HEK293 (cell line): ENCODE measurements at regions not wholly inside any gene's neighbourhood (a gene's known extent, or its start where the extent isn't known, plus 50 kb on each side); places are given as distances from the start of the nearest gene placed in this dataset.
"Not testable (repeated sequence)": the region's sequence is repeated elsewhere in the genome, so short reads cannot be mapped to it uniquely, and the experiment has no call there.

Source experiments
- CTCF ChIA-PET: fragments of 350-600 bp; formaldehyde crosslinking; extraction: SDS; loops from one replicate; lab custom pipeline; 2021; ENCODE audit warnings: antibody characterized with exemption; lab: Yijun Ruan, JAX
- POLR2A ChIA-PET: fragments of 300-600 bp; formaldehyde crosslinking; extraction: SDS; loops from one replicate; lab custom pipeline; 2020; ENCODE audit warnings: antibody characterized with exemption, inconsistent platforms; lab: Yijun Ruan, JAX
- H3K27ac ChIP-seq: fragments of 200-500 bp; sonication (Bioruptor generic); 2 replicates; pipeline ENCODE4 v1.5.1; 2014; ENCODE audit warnings: low read depth, low read length, control low read depth, inconsistent platforms; ENCODE audit errors: extremely low read depth
- H3K36me3 ChIP-seq, 2 experiments: fragments of 200-500 bp in 1 of 2; sonication (Bioruptor generic) in 1 of 2; 1 replicate in 1 of 2; 2 replicates in 1 of 2; pipeline ENCODE4 v1.5.1; 2014 to 2017; ENCODE audit warnings: inconsistent platforms in 2 of 2, low read length in 2 of 2; ENCODE audit not compliant: control insufficient read depth in 2 of 2, insufficient read depth in 1 of 2
- H3K4me1 ChIP-seq: fragments of 200-500 bp; sonication (Bioruptor generic); 2 replicates; pipeline ENCODE4 v1.5.1; 2014; ENCODE audit warnings: mild to moderate bottlenecking, low read length, inconsistent platforms; ENCODE audit not compliant: control insufficient read depth, insufficient read depth
- H3K4me3 ChIP-seq: 2 replicates; pipeline ENCODE4 v1.5.1; 2011; ENCODE audit warnings: low read depth, mild to moderate bottlenecking, control low read depth, low read length, moderate library complexity
- H3K9me3 ChIP-seq: fragments of 200-500 bp; sonication (Bioruptor generic); 2 replicates; pipeline ENCODE4 v1.5.1; 2014; ENCODE audit warnings: low read depth, low read length, inconsistent platforms; ENCODE audit not compliant: control insufficient read depth, insufficient read depth
- ATF2 ChIP-seq: fragments of 450-650 bp; formaldehyde crosslinking; IDR thresholded peaks from 2 replicates; pipeline ENCODE4 v1.5.1; 2016; ENCODE audit warnings: missing biosample characterization, missing genetic modification characterization, low read depth
- FEZF1 ChIP-seq: fragments of 450-650 bp; formaldehyde crosslinking; IDR thresholded peaks from 2 replicates; pipeline ENCODE4 v1.5.1; 2016; ENCODE audit warnings: missing biosample characterization, missing genetic modification characterization
- OVOL3 ChIP-seq: fragments of 450-650 bp; formaldehyde crosslinking; IDR thresholded peaks from 2 replicates; pipeline ENCODE4 v1.5.1; 2016; ENCODE audit warnings: missing biosample characterization, missing genetic modification characterization
- SP3 ChIP-seq: fragments of 450-650 bp; formaldehyde crosslinking; IDR thresholded peaks from 2 replicates; pipeline ENCODE4 v1.5.1; 2016; ENCODE audit warnings: missing biosample characterization, missing genetic modification characterization
- YY1 ChIP-seq: fragments of 450-650 bp; formaldehyde crosslinking; IDR thresholded peaks from 2 replicates; pipeline ENCODE4 v1.5.1; 2018; ENCODE audit warnings: missing biosample characterization, missing genetic modification characterization
- ZBTB11 ChIP-seq: fragments of 450-650 bp; formaldehyde crosslinking; conservative IDR thresholded peaks from 2 replicates; pipeline ENCODE4 v1.5.1; 2016; ENCODE audit warnings: low read depth, missing biosample characterization, missing genetic modification characterization
- ZNF121 ChIP-seq: fragments of 450-650 bp; formaldehyde crosslinking; IDR thresholded peaks from 2 replicates; pipeline ENCODE4 v1.5.1; 2016; ENCODE audit warnings: missing biosample characterization, missing genetic modification characterization
- ZNF266 ChIP-seq: fragments of 450-650 bp; formaldehyde crosslinking; IDR thresholded peaks from 2 replicates; pipeline ENCODE4 v1.5.1; 2016; ENCODE audit warnings: missing biosample characterization, missing genetic modification characterization, low read depth
- ZNF596 ChIP-seq: fragments of 450-650 bp; IDR thresholded peaks from 2 replicates; pipeline ENCODE4 v1.5.0; 2018; ENCODE audit warnings: missing biosample characterization, mild to moderate bottlenecking, missing genetic modification characterization, moderate library complexity
- ZNF626 ChIP-seq: fragments of 450-650 bp; sonication (Bioruptor Pico); formaldehyde crosslinking; IDR thresholded peaks from 2 replicates; pipeline ENCODE4 v1.5.1; 2018; ENCODE audit warnings: missing biosample characterization, missing genetic modification characterization, inconsistent platforms
- ZNF639 ChIP-seq: fragments of 450-650 bp; formaldehyde crosslinking; IDR thresholded peaks from 2 replicates; pipeline ENCODE4 v1.5.1; 2016; ENCODE audit warnings: missing biosample characterization, missing genetic modification characterization
- ZNF707 ChIP-seq: fragments of 450-650 bp; formaldehyde crosslinking; IDR thresholded peaks from 2 replicates; pipeline ENCODE4 v1.5.1; 2016; ENCODE audit warnings: missing biosample characterization, missing genetic modification characterization
- ZNF837 ChIP-seq: fragments of 450-650 bp; formaldehyde crosslinking; IDR thresholded peaks from 2 replicates; pipeline ENCODE4 v1.5.1; 2016; ENCODE audit warnings: missing biosample characterization, missing genetic modification characterization
- ZSCAN4 ChIP-seq: fragments of 450-650 bp; formaldehyde crosslinking; IDR thresholded peaks from 2 replicates; pipeline ENCODE4 v1.5.1; 2017; ENCODE audit warnings: missing biosample characterization, missing genetic modification characterization

- POLR2A ChIA-PET, H3K4me1 ChIP-seq, H3K4me3 ChIP-seq, H3K9me3 ChIP-seq, CTCF ChIA-PET, H3K36me3 ChIP-seq, H3K27ac ChIP-seq: not testable (repeated sequence)
Observed at GRCh38 chr2:111606632-111607031, 277.4 kb downstream of the ANAPC1 start.

GRCh38 chr2:111609146-111609844 lies 274.7 kb downstream of the ANAPC1 start:
- H3K4me3 ChIP-seq, H3K27ac ChIP-seq, H3K9me3 ChIP-seq, CTCF ChIA-PET, H3K36me3 ChIP-seq, POLR2A ChIA-PET, H3K4me1 ChIP-seq: not testable (repeated sequence)

- H3K9me3 ChIP-seq, CTCF ChIA-PET, H3K36me3 ChIP-seq, H3K4me3 ChIP-seq, POLR2A ChIA-PET, H3K4me1 ChIP-seq, H3K27ac ChIP-seq: not testable (repeated sequence)
Observed at GRCh38 chr2:111610035-111610434, 274.0 kb downstream of the ANAPC1 start.

GRCh38 chr2:111616651-111617218 lies 267.3 kb downstream of the ANAPC1 start:
- Histone ChIP-seq H3K27ac (no peak overlapping the region), H3K9me3 (no peaks in the 10 kb centered on the region)
- no peak for TF ChIP-seq SP3 (tag by site-specific recombination)
- TF ChIP-seq ZNF596 = no peak
- TF ChIP-seq ZSCAN4 (tag by site-specific recombination) = no peak
- TF ChIP-seq, all 188 proteins: peak for 0
- Histone ChIP-seq H3K36me3 (no peaks in the 10 kb centered on the region), H3K4me1 (no peaks in the 10 kb centered on the region), H3K4me3 (no peak overlapping the region)
- ChIA-PET POLR2A (no interaction called here), CTCF (no interaction called here)

- H3K27ac ChIP-seq = no peak overlapping the region
- ChIA-PET POLR2A (no interaction called here), CTCF (no interaction called here)
- no peaks in the 10 kb centered on the region for H3K9me3 ChIP-seq
- H3K4me3 ChIP-seq = no peak overlapping the region
- H3K4me1 ChIP-seq = no peaks in the 10 kb centered on the region
- no peaks in the 10 kb centered on the region for H3K36me3 ChIP-seq
- TF ChIP-seq ZNF639 (tag by site-specific recombination) = no peak
- TF ChIP-seq ZBTB11 = no peak
- no peak for TF ChIP-seq ZNF266 (tag by site-specific recombination)
- no peak for TF ChIP-seq OVOL3
- no peak for TF ChIP-seq ZNF707 (tag by site-specific recombination)
- no peak for TF ChIP-seq FEZF1 (tag by site-specific recombination)
- no peak for TF ChIP-seq ATF2 (tag by site-specific recombination)
- TF ChIP-seq ZNF121 = no peak
- no peak for TF ChIP-seq ZNF626 (tag by site-specific recombination)
- TF ChIP-seq ZNF837 = no peak
- no peak for TF ChIP-seq YY1
Observed at GRCh38 chr2:111617299-111618225, 266.4 kb downstream of the ANAPC1 start.
